Activated CD4-positive, alpha-beta T cell treated with anti-CD3 and anti-CD28 coated beads for 48 hours (primary cell): ENCODE measurements at regions not wholly inside any gene's neighbourhood (a gene's known extent, or its start where the extent isn't known, plus 50 kb on each side); places are given as distances from the start of the nearest gene placed in this dataset.
"Not testable (repeated sequence)": the region's sequence is repeated elsewhere in the genome, so short reads cannot be mapped to it uniquely, and the experiment has no call there.

Source experiments
- DNase-seq: peaks from one replicate; pipeline ENCODE4 v3.0.0-alpha.2; 2020

GRCh38 chr9:40884902-40885490 lies 243.5 kb downstream of the FOXD4L6 start:
- not testable (repeated sequence) for DNase-seq

GRCh38 chr9:40884072-40884901 lies 244.2 kb downstream of the FOXD4L6 start:
- DNase-seq: no peak

GRCh38 chr9:40883423-40884071 lies 244.9 kb downstream of the FOXD4L6 start:
- not testable (repeated sequence) for DNase-seq

GRCh38 chr9:40873753-40874295 lies 254.7 kb downstream of the FOXD4L6 start:
- DNase-seq: not testable (repeated sequence)

- not testable (repeated sequence) for DNase-seq
Measured at GRCh38 chr9:40868437-40868836, 260.0 kb downstream of the FOXD4L6 start.
